ENCODE measurements at regions not wholly inside any gene's neighbourhood (a gene's known extent, or its start where the extent isn't known, plus 50 kb on each side); places are given as distances from the start of the nearest gene placed in this dataset.

GRCh38 chr1:217193151-217193550, 437.7 kb downstream of the GPATCH2 start:
- no peak for DNase-seq

- DNase-seq: no peak
Observed at GRCh38 chr1:217191441-217191840, 439.4 kb downstream of the GPATCH2 start.

GRCh38 chr1:217190359-217190758, 440.5 kb downstream of the GPATCH2 start:
- DNase-seq: no peak

GRCh38 chr1:217189362-217189761, 441.5 kb downstream of the GPATCH2 start:
- no peak for DNase-seq

GRCh38 chr1:217188280-217189237, 442.3 kb downstream of the GPATCH2 start:
- no peak for DNase-seq

GRCh38 chr1:217186664-217187063, 444.2 kb downstream of the GPATCH2 start:
- DNase-seq: no peak

GRCh38 chr1:217184854-217185253, 446.0 kb downstream of the GPATCH2 start:
- DNase-seq: no peak

GRCh38 chr1:217182992-217183391, 447.9 kb downstream of the GPATCH2 start:
- no peak for DNase-seq

- DNase-seq: no peak
Observed at GRCh38 chr1:217181756-217182155, 449.1 kb downstream of the GPATCH2 start.

GRCh38 chr1:217181176-217181746, 449.6 kb downstream of the GPATCH2 start:
- no peak for DNase-seq

- DNase-seq: no peak
Observed at GRCh38 chr1:217180443-217180842, 450.4 kb downstream of the GPATCH2 start.

- no peak for DNase-seq
Observed at GRCh38 chr1:217164403-217164802, 441.2 kb upstream of the ESRRG start.

- DNase-seq: no peak
Observed at GRCh38 chr1:217153361-217153760, 430.1 kb upstream of the ESRRG start.

- no peak for DNase-seq
Observed at GRCh38 chr1:217150366-217150765, 427.1 kb upstream of the ESRRG start.

- DNase-seq: no peak
Observed at GRCh38 chr1:217149791-217150190, 426.6 kb upstream of the ESRRG start.

GRCh38 chr1:217141711-217142110, 418.5 kb upstream of the ESRRG start:
- DNase-seq: no peak

- DNase-seq: no peak
Observed at GRCh38 chr1:217140041-217140901, 417.0 kb upstream of the ESRRG start.

- DNase-seq: no peak
Observed at GRCh38 chr1:217139513-217139912, 416.3 kb upstream of the ESRRG start.

GRCh38 chr1:217138799-217139466, 415.7 kb upstream of the ESRRG start:
- no peak for DNase-seq

- DNase-seq: no peak
Observed at GRCh38 chr1:217138173-217138765, 415.0 kb upstream of the ESRRG start.

GRCh38 chr1:217137210-217137881, 414.1 kb upstream of the ESRRG start:
- DNase-seq: no peak

- DNase-seq: no peak
Observed at GRCh38 chr1:217136895-217137205, 413.6 kb upstream of the ESRRG start.
